ENCODE measurements at regions not wholly inside any gene's neighbourhood (a gene's known extent, or its start where the extent isn't known, plus 50 kb on each side); places are given as distances from the start of the nearest gene placed in this dataset.

DNA sequence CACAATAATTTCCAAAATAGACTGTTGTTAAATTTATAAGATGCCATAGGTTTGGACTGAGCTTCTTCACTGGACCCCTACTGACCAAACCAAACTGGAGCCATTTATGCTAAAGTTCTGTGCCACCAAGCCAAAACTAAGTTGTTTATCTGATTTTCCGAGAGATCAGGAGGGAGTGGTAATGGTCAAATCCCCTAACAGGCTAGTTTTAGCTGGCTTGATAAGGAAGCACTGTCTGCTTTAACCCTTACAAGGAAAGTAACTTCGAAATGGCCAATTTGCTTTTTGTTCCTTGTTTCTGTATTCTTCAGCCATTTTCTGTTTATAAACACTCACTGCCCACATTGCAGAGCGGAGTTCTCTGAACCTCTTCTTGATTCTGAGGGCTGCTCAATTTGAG, 246.8 kb upstream of the TUT7 start:
- Mint-ChIP-seq H3K9me3 (no peaks in the 10 kb centered on the region), H3K27ac (no peak overlapping the region), H3K4me3 (no peak overlapping the region), H3K4me1 (no peaks in the 10 kb centered on the region), H3K36me3 (no peaks in the 10 kb centered on the region), H3K27me3 (peaks cover 11 to 12% of the 10 kb centered on the region in 2 donors)
- ChIA-PET POLR2A (no interaction called here), CTCF (no interaction called here)
- no peak for DNase-seq
- H3K36me3 ChIP-seq (ENCODE audit: control insufficient read depth in 2 of 2, extremely low read depth in 1 of 2, insufficient read depth in 1 of 2, low read length in 1 of 2): no peaks in the 10 kb centered on the region
- no peak overlapping the region for H3K4me3 ChIP-seq (ENCODE audit: control insufficient read depth in 1 of 2, extremely low read depth in 1 of 2, low read length in 1 of 2)
- ATAC-seq (replicated peaks in 1 of 4): no peak
- no peaks in the 10 kb centered on the region for H3K9me3 ChIP-seq
- WGBS (ENCODE audit: insufficient coverage): 36% methylated on average over 1 of the region's 3 CpGs
- no peaks in the 10 kb centered on the region for H3K27me3 ChIP-seq (replicated peaks in 1 of 2; ENCODE audit: control insufficient read depth in 2 of 2, extremely low read depth in 1 of 2, insufficient read depth in 2 of 2, low read length in 1 of 2)
- no peak overlapping the region for H3K27ac ChIP-seq (ENCODE audit: low read length)
- H3K4me1 ChIP-seq (ENCODE audit: control insufficient read depth in 1 of 2, extremely low read depth in 1 of 2, insufficient read depth in 2 of 2, low read length in 2 of 2): no peaks in the 10 kb centered on the region

DNA sequence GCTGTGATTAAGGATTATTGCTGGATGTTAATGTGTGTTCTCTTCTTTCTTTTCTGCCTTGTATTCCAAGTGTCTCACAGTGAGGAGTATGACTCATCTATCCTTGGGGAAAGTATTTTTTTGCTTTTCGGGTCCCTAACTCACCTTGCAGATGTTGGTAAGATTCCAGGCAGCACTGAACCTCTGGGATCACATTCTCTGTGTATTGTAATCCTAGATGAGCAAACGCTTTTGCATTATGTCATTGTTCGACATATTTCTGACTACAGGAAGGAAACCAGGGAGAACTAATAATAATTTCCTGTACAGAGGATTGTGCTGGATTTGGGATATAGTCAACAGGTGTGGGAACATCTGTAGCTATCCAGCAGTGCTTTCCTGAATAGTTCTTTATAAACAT, 246.1 kb upstream of the TUT7 start:
- peaks cover 11 to 12% of the 10 kb centered on the region in 2 donors for H3K27me3 Mint-ChIP-seq
- H3K36me3 Mint-ChIP-seq: no peaks in the 10 kb centered on the region
- no peaks in the 10 kb centered on the region for H3K9me3 Mint-ChIP-seq
- no peaks in the 10 kb centered on the region for H3K27me3 ChIP-seq (replicated peaks in 1 of 2; ENCODE audit: control insufficient read depth in 2 of 2, extremely low read depth in 1 of 2, insufficient read depth in 2 of 2, low read length in 1 of 2)
- no peak overlapping the region for H3K4me3 Mint-ChIP-seq
- H3K4me1 ChIP-seq (ENCODE audit: control insufficient read depth in 1 of 2, extremely low read depth in 1 of 2, insufficient read depth in 2 of 2, low read length in 2 of 2): no peaks in the 10 kb centered on the region
- DNase-seq (no peak), ATAC-seq (replicated peaks in 1 of 4) (no peak)
- H3K4me3 ChIP-seq (ENCODE audit: control insufficient read depth in 1 of 2, extremely low read depth in 1 of 2, low read length in 1 of 2): no peak overlapping the region
- H3K4me1 Mint-ChIP-seq: no peaks in the 10 kb centered on the region
- H3K27ac Mint-ChIP-seq: no peak overlapping the region
- POLR2A ChIA-PET: no interaction called here
- H3K9me3 ChIP-seq: no peaks in the 10 kb centered on the region
- CTCF ChIA-PET: no interaction called here
- no peaks in the 10 kb centered on the region for H3K36me3 ChIP-seq (ENCODE audit: control insufficient read depth in 2 of 2, extremely low read depth in 1 of 2, insufficient read depth in 1 of 2, low read length in 1 of 2)
- H3K27ac ChIP-seq (ENCODE audit: low read length): no peak overlapping the region
- WGBS (ENCODE audit: insufficient coverage): 33% methylated on average over 1 of the region's 3 CpGs

DNA sequence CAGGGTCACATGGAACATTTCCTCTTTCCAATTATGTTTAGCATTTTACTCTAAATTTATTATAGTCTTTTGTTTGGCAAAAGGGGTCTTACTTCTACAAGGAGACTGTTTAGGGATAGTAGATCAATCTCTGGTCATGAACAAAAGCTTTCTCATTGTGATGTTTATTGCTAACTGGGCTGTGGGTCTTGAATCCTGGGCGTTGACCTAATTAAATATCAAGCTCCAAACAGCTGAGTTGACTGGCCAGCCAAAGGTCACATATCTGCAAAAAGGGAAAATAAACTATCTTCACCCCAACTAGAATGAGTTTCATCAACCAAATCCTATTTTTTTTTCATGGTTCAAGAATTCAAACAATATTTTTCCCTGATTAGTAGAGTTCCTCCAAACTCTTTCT, 245.4 kb upstream of the TUT7 start:
- DNase-seq (no peak), ATAC-seq (replicated peaks in 1 of 4) (no peak)
- no peaks in the 10 kb centered on the region for H3K36me3 ChIP-seq (ENCODE audit: control insufficient read depth in 2 of 2, extremely low read depth in 1 of 2, insufficient read depth in 1 of 2, low read length in 1 of 2)
- no peak overlapping the region for H3K4me3 ChIP-seq (ENCODE audit: control insufficient read depth in 1 of 2, extremely low read depth in 1 of 2, low read length in 1 of 2)
- ChIA-PET POLR2A (no interaction called here), CTCF (interaction anchor here in 1 of 2 donors (0.6 kb wide), 1 partner anchor 9 kb away, joined by 3 read pairs; no protein-coding TSS in a partner anchor)
- no peaks in the 10 kb centered on the region for H3K27me3 ChIP-seq (replicated peaks in 1 of 2; ENCODE audit: control insufficient read depth in 2 of 2, extremely low read depth in 1 of 2, insufficient read depth in 2 of 2, low read length in 1 of 2)
- no peaks in the 10 kb centered on the region for H3K4me1 ChIP-seq (ENCODE audit: control insufficient read depth in 1 of 2, extremely low read depth in 1 of 2, insufficient read depth in 2 of 2, low read length in 2 of 2)
- no peak overlapping the region for H3K27ac Mint-ChIP-seq
- H3K9me3 ChIP-seq: no peaks in the 10 kb centered on the region
- no CpG with 5 or more reads among the region's 1 CpG for WGBS (ENCODE audit: insufficient coverage)
- peaks cover 11 to 12% of the 10 kb centered on the region in 2 donors for H3K27me3 Mint-ChIP-seq
- no peak overlapping the region for H3K27ac ChIP-seq (ENCODE audit: low read length)
- H3K4me1 Mint-ChIP-seq: no peaks in the 10 kb centered on the region
- H3K4me3 Mint-ChIP-seq: no peak overlapping the region
- H3K9me3 Mint-ChIP-seq: no peaks in the 10 kb centered on the region
- no peaks in the 10 kb centered on the region for H3K36me3 Mint-ChIP-seq

DNA sequence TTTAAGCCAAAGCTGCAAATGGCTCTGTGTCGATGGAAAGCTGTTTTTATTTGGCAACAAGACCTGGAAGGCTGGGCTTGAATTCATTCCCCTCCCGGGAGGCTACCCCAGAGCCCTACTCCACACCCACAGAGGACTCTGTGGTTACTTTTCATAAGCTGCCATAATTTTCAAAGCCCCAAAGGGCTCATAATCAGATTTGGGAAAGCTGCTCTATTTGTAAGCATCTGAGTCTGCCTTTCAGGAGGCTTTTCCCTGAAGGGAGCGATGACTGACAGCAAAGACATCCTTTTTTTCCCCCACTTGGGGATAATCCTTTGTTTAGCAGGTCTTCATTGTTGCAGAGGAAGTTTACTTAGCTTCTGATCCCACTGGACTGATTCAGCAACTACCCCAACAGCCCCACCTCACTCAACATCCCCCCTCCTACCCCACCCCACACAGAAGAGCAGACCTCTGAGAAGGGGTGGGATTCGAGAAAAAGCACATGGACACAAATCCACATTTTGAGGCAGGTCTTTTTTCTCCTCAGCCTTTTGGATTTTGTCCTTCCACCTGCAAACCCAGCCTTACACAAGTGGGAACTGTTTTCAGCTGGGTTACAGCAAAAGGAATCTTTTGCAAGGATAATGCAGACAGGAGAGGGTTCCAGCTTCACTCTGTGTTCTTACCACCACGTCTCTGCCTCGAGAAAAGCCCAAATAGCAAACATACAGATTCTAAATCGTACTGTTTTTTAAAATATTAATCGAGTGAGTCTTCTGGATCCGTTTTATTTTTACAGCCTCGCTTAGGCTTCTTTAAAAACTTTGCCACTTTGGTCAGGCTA, 244.4 kb upstream of the TUT7 start:
- ATAC-seq (replicated peaks in 1 of 4): no peak
- Mint-ChIP-seq H3K27me3 (peaks cover 11 to 12% of the 10 kb centered on the region in 2 donors), H3K36me3 (no peaks in the 10 kb centered on the region), H3K4me3 (no peak overlapping the region), H3K27ac (no peak overlapping the region), H3K4me1 (no peaks in the 10 kb centered on the region), H3K9me3 (no peaks in the 10 kb centered on the region)
- H3K9me3 ChIP-seq: no peaks in the 10 kb centered on the region
- ChIA-PET POLR2A (no interaction called here), CTCF (no interaction called here)
- H3K4me1 ChIP-seq (ENCODE audit: control insufficient read depth in 1 of 2, extremely low read depth in 1 of 2, insufficient read depth in 2 of 2, low read length in 2 of 2): no peaks in the 10 kb centered on the region
- WGBS (ENCODE audit: insufficient coverage): 40% methylated on average over 1 of the region's 10 CpGs
- no peak overlapping the region for H3K27ac ChIP-seq (ENCODE audit: low read length)
- no peaks in the 10 kb centered on the region for H3K36me3 ChIP-seq (ENCODE audit: control insufficient read depth in 2 of 2, extremely low read depth in 1 of 2, insufficient read depth in 1 of 2, low read length in 1 of 2)
- H3K27me3 ChIP-seq (replicated peaks in 1 of 2; ENCODE audit: control insufficient read depth in 2 of 2, extremely low read depth in 1 of 2, insufficient read depth in 2 of 2, low read length in 1 of 2): no peaks in the 10 kb centered on the region
- DNase-seq: no peak
- H3K4me3 ChIP-seq (ENCODE audit: control insufficient read depth in 1 of 2, extremely low read depth in 1 of 2, low read length in 1 of 2): no peak overlapping the region

DNA sequence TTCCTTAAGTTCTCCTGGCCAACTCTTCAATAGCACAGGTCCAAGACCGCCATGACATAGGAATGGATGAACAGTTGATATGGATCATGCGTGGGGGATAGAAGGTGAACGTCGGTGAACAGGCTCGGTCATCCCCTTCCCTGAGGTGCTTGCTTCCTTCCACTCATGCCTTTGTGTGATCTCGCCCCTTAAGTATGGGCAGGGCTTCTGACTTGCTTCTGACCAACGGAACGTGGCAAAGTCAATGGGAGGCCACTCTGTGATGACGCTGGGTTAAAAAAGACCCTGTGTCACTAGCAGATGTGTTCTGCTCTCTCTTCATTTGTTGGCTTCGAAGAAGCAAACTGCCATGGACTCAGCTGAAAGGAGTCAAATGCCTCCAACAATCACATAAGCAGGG, 240.5 kb upstream of the TUT7 start:
- Mint-ChIP-seq H3K27me3 (peaks cover 0 to 1% of the 10 kb centered on the region in 2 donors), H3K4me3 (no peak overlapping the region), H3K36me3 (no peaks in the 10 kb centered on the region), H3K4me1 (no peaks in the 10 kb centered on the region), H3K9me3 (no peaks in the 10 kb centered on the region), H3K27ac (no peak overlapping the region)
- no peak overlapping the region for H3K27ac ChIP-seq (ENCODE audit: low read length)
- ATAC-seq (replicated peaks in 1 of 4) (no peak), DNase-seq (no peak)
- peaks cover 0 to 2% of the 10 kb centered on the region in 2 experiments for H3K27me3 ChIP-seq (replicated peaks in 1 of 2; ENCODE audit: control insufficient read depth in 2 of 2, extremely low read depth in 1 of 2, insufficient read depth in 2 of 2, low read length in 1 of 2)
- H3K36me3 ChIP-seq (ENCODE audit: control insufficient read depth in 2 of 2, extremely low read depth in 1 of 2, insufficient read depth in 1 of 2, low read length in 1 of 2): no peaks in the 10 kb centered on the region
- ChIA-PET CTCF (no interaction called here), POLR2A (no interaction called here)
- no peak overlapping the region for H3K4me3 ChIP-seq (ENCODE audit: control insufficient read depth in 1 of 2, extremely low read depth in 1 of 2, low read length in 1 of 2)
- H3K4me1 ChIP-seq (ENCODE audit: control insufficient read depth in 1 of 2, extremely low read depth in 1 of 2, insufficient read depth in 2 of 2, low read length in 2 of 2): no peaks in the 10 kb centered on the region
- H3K9me3 ChIP-seq: no peaks in the 10 kb centered on the region
- 85% methylated on average over 5 of the region's 10 CpGs for WGBS (ENCODE audit: insufficient coverage)

DNA sequence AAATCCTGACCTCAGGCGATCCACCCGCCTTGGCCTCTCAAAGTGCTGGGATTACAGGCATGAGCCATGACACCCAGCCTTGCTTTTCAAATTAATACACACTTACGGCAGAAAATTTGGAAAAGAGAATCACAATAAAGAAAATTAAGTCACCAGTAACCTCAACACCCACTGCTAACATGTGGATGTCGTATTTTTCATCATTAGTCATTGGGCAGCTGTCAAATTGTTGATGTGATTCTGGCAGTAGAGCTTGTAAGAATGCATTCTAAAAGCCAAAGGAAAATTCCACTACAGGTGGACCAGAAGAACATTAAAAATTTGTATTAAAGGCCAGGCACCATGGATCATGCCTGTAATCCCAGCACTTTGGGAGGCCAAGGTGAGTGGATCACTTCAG, 237.3 kb upstream of the TUT7 start:
- no peaks in the 10 kb centered on the region for H3K9me3 Mint-ChIP-seq
- WGBS (ENCODE audit: insufficient coverage): no CpG with 5 or more reads among the region's 4 CpGs
- H3K27ac ChIP-seq (ENCODE audit: low read length): no peak overlapping the region
- no peaks in the 10 kb centered on the region for H3K9me3 ChIP-seq
- no peak overlapping the region for H3K4me3 Mint-ChIP-seq
- DNase-seq (no peak), ATAC-seq (replicated peaks in 1 of 4) (no peak)
- H3K4me3 ChIP-seq (ENCODE audit: control insufficient read depth in 1 of 2, extremely low read depth in 1 of 2, low read length in 1 of 2): no peak overlapping the region
- no peaks in the 10 kb centered on the region for H3K4me1 ChIP-seq (ENCODE audit: control insufficient read depth in 1 of 2, extremely low read depth in 1 of 2, insufficient read depth in 2 of 2, low read length in 2 of 2)
- CTCF ChIA-PET: no interaction called here
- no peaks in the 10 kb centered on the region for H3K4me1 Mint-ChIP-seq
- peaks cover 0 to 2% of the 10 kb centered on the region in 2 experiments for H3K27me3 ChIP-seq (replicated peaks in 1 of 2; ENCODE audit: control insufficient read depth in 2 of 2, extremely low read depth in 1 of 2, insufficient read depth in 2 of 2, low read length in 1 of 2)
- H3K36me3 Mint-ChIP-seq: no peaks in the 10 kb centered on the region
- POLR2A ChIA-PET: no interaction called here
- no peaks in the 10 kb centered on the region for H3K36me3 ChIP-seq (ENCODE audit: control insufficient read depth in 2 of 2, extremely low read depth in 1 of 2, insufficient read depth in 1 of 2, low read length in 1 of 2)
- H3K27me3 Mint-ChIP-seq: peaks cover 3 to 6% of the 10 kb centered on the region in 2 donors
- no peak overlapping the region for H3K27ac Mint-ChIP-seq

DNA sequence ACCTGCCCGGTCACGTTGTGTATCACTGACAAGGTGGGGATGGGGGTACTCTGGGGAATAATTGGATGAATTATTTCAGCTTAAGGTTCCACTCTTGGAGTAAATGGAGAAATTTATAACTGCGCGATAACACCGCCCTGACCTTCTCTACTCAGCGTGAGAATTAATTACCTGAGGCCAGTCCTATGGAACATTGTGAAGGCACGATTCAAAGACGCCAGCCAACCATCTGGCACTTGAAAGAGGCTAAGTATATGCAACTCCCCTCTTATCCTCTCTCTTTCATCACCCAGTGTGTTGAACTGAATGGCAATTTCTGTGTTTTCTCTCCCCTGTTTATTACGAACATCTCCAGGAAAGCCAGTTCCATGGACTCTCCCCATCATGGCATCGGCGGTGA, 235.5 kb upstream of the TUT7 start:
- H3K27me3 ChIP-seq (replicated peaks in 1 of 2; ENCODE audit: control insufficient read depth in 2 of 2, extremely low read depth in 1 of 2, insufficient read depth in 2 of 2, low read length in 1 of 2): peaks cover 0 to 2% of the 10 kb centered on the region in 2 experiments
- DNase-seq (no peak), ATAC-seq (replicated peaks in 1 of 4) (no peak)
- ChIA-PET CTCF (no interaction called here), POLR2A (no interaction called here)
- H3K9me3 ChIP-seq: no peaks in the 10 kb centered on the region
- Mint-ChIP-seq H3K4me3 (no peak overlapping the region), H3K27ac (no peak overlapping the region), H3K36me3 (no peaks in the 10 kb centered on the region), H3K27me3 (peaks cover 4 to 6% of the 10 kb centered on the region in 2 donors), H3K9me3 (no peaks in the 10 kb centered on the region), H3K4me1 (peaks cover 0 to 5% (median 0%) of the 10 kb centered on the region in 3 donors)
- no peaks in the 10 kb centered on the region for H3K36me3 ChIP-seq (ENCODE audit: control insufficient read depth in 2 of 2, extremely low read depth in 1 of 2, insufficient read depth in 1 of 2, low read length in 1 of 2)
- 86% methylated on average over 4 of the region's 11 CpGs for WGBS (ENCODE audit: insufficient coverage)
- no peaks in the 10 kb centered on the region for H3K4me1 ChIP-seq (ENCODE audit: control insufficient read depth in 1 of 2, extremely low read depth in 1 of 2, insufficient read depth in 2 of 2, low read length in 2 of 2)
- H3K27ac ChIP-seq (ENCODE audit: low read length): no peak overlapping the region
- no peak overlapping the region for H3K4me3 ChIP-seq (ENCODE audit: control insufficient read depth in 1 of 2, extremely low read depth in 1 of 2, low read length in 1 of 2)
